Left lung (tissue), 4 donors: ENCODE measurements at regions not wholly inside any gene's neighbourhood (a gene's known extent, or its start where the extent isn't known, plus 50 kb on each side); places are given as distances from the start of the nearest gene placed in this dataset.

ENCODE experiments used
- ATAC-seq: fragments of 200-7000 bp; cut with Tn5 transposase; one replicate; pipeline ENCODE4 v1.9.1; 2020; ENCODE audit warnings: moderate library complexity
- DNase-seq, 4 donors: peaks; one replicate each; pipeline ENCODE4 v3.0.0-alpha.2; 2013 to 2020
- H3K27ac ChIP-seq, 2 donors: fragments of 200-600 bp; sonication (generic) in 1 of 2; one replicate each; pipeline versions ENCODE4 v1.5.0 to v1.8.0; 2020 to 2021
- H3K27me3 ChIP-seq, 2 donors: fragments of 200-600 bp; sonication (generic) in 1 of 2; one replicate each; pipeline versions ENCODE4 v1.5.0 to v1.8.0; 2020 to 2021
- H3K36me3 ChIP-seq, 2 donors: fragments of 200-600 bp; sonication (generic) in 1 of 2; one replicate each; pipeline versions ENCODE4 v1.5.0 to v1.8.0; 2020 to 2021
- H3K4me1 ChIP-seq, 2 donors: fragments of 200-600 bp; one replicate each; pipeline ENCODE4 v1.8.0; 2021
- H3K4me3 ChIP-seq, 2 donors: fragments of 200-600 bp; sonication (generic) in 1 of 2; one replicate each; pipeline versions ENCODE4 v1.5.0 to v1.8.0; 2020 to 2021; ENCODE audit warnings: mild to moderate bottlenecking in 1 of 2
- H3K9me3 ChIP-seq, 2 donors: fragments of 200-600 bp; sonication (generic) in 1 of 2; one replicate each; pipeline versions ENCODE4 v1.5.0 to v1.8.0; 2020 to 2021
- CTCF ChIP-seq, 2 donors: fragments of 200-600 bp; sonication (generic) in 1 of 2; IDR thresholded peaks; one replicate each; pipeline versions ENCODE4 v1.5.0 to v1.8.0; 2021; ENCODE audit warnings: antibody characterized with exemption in 2 of 2
- intact Hi-C, 2 donors: fragments of 100-400 bp; cut with DNase I; formaldehyde crosslinking; loops; one replicate each; pipeline versions ENCODE4 v1.11.2 to v1.14.2; 2022
- donor health status: DM: no; HTN: yes; CAD: no.
- donor health status: DM: no; HTN: no; CAD: no.

- intact Hi-C loops: no loop called here
- TF ChIP-seq CTCF (IDR thresholded peaks at IDR 0.05): no peak
- ATAC-seq: no peak
Observed at GRCh38 chr5:62969409-62970120, 390.9 kb downstream of the LRRC70 start.

DNA sequence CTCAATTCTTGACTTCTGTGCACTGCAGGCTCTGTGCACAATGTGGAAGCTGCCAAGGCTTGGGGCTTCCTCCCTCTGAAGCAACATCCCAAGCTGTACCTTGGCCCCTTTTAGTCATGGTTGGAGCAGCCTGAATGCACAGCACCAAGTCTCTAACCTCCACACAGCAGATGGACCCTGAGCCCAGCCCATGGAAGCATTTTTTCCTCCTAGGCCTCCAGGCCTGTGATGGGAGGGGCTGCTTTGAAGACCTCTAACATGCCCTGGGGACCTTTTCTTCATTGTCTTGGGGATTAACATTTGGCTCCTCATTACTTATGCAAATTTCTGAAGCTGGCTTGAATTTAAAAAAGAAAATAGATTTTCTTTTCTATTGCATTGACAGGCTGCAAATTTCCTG, 385.8 kb downstream of the LRRC70 start:
- Histone ChIP-seq H3K4me1 (no peaks in the 10 kb centered on the region), H3K9me3 (peaks cover 0 to 40% of the 10 kb centered on the region in 2 donors), H3K36me3 (no peaks in the 10 kb centered on the region), H3K27ac (no peak overlapping the region), H3K4me3 (no peak overlapping the region), H3K27me3 (no peaks in the 10 kb centered on the region)
- no peak for TF ChIP-seq CTCF (IDR thresholded peaks at IDR 0.05)
- DNase-seq: no peak
- no peak for ATAC-seq
- intact Hi-C loops: no loop called here

More at GRCh38 chr5:62969409-62970120, 390.9 kb downstream of the LRRC70 start:
- Histone ChIP-seq H3K36me3 (no peaks in the 10 kb centered on the region), H3K27me3 (no peaks in the 10 kb centered on the region), H3K27ac (no peak overlapping the region), H3K9me3 (peaks cover 0 to 15% of the 10 kb centered on the region in 2 donors), H3K4me3 (no peak overlapping the region), H3K4me1 (no peaks in the 10 kb centered on the region)
- DNase-seq: no peak

GRCh38 chr5:62960781-62961180, 382.2 kb downstream of the LRRC70 start:
- no peaks in the 10 kb centered on the region for H3K36me3 ChIP-seq
- intact Hi-C loops: no loop called here
- no peak for TF ChIP-seq CTCF (IDR thresholded peaks at IDR 0.05)

DNA sequence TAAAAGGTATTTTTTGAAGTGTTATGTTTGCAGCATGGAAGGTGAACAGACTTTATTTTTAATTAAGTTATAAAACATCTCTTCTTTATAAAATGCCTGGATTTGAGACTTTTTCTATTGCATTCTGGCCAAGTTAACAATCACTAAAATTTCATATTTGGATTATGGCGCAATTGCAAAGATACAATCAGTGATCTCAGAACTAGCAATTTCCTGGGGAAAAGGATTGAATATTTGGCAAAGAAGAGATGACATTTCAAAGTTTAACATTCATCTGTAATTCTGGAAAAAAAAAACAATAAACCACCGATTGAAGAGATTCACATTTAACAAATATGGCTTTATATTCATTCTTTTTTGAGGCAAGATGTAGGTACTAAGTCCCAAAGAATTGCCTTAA, 378.0 kb downstream of the LRRC70 start:
- DNase-seq: no peak
- H3K9me3 ChIP-seq: peaks cover 0 to under 1% of the 10 kb centered on the region in 2 donors
- H3K27ac ChIP-seq: no peak overlapping the region
- no peak for TF ChIP-seq CTCF (IDR thresholded peaks at IDR 0.05)
- no peak for ATAC-seq
- H3K4me3 ChIP-seq: no peak overlapping the region
- no peaks in the 10 kb centered on the region for H3K36me3 ChIP-seq
- intact Hi-C loops: no loop called here
- H3K4me1 ChIP-seq: no peaks in the 10 kb centered on the region
- no peaks in the 10 kb centered on the region for H3K27me3 ChIP-seq

More at GRCh38 chr5:62960781-62961180, 382.2 kb downstream of the LRRC70 start:
- Histone ChIP-seq H3K27ac (no peak overlapping the region), H3K4me3 (no peak overlapping the region), H3K27me3 (no peaks in the 10 kb centered on the region), H3K4me1 (no peaks in the 10 kb centered on the region), H3K9me3 (peaks cover 0 to 37% of the 10 kb centered on the region in 2 donors)
- no peak for DNase-seq
- no peak for ATAC-seq

DNA sequence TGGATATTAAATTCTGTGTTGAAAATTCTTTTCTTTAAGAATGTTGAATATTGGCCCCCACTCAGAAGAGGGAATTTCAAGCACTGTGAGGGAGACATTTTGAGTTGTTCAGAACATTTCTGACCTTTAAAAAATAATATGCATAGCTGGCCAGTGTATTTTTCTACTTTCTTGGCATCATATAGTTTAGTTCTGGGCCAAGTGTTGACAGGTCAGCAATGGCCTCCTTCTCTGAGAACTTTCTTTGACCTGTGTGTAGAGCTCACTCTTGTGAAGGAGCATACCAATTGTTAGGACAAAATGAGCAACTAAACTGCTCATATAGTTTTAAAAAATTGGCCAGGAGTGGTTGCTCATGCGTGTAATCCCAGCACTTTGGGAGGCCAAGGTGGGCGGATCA, 376.0 kb downstream of the LRRC70 start:
- H3K27ac ChIP-seq: no peak overlapping the region
- no peak for DNase-seq
- no peak for TF ChIP-seq CTCF (IDR thresholded peaks at IDR 0.05)
- H3K4me3 ChIP-seq: no peak overlapping the region
- no peaks in the 10 kb centered on the region for H3K4me1 ChIP-seq
- no peaks in the 10 kb centered on the region for H3K36me3 ChIP-seq
- no peaks in the 10 kb centered on the region for H3K9me3 ChIP-seq
- no peaks in the 10 kb centered on the region for H3K27me3 ChIP-seq
- ATAC-seq: no peak
- intact Hi-C loops: no loop called here
